H9 (cell line): ENCODE measurements at regions not wholly inside any gene's neighbourhood (a gene's known extent, or its start where the extent isn't known, plus 50 kb on each side); places are given as distances from the start of the nearest gene placed in this dataset.

ENCODE experiments used
- DNase-seq: peaks from one replicate; pipeline ENCODE4 v3.0.0-alpha.2; 2017
- H2AFZ ChIP-seq: one replicate; pipeline ENCODE4 v1.6.1; 2013; ENCODE audit warnings: mild to moderate bottlenecking, low read length, control low read depth, moderate library complexity
- H2AK5ac ChIP-seq: 2 replicates; pipeline ENCODE4 v1.6.1; 2013; ENCODE audit warnings: low read length, control low read depth, mixed read lengths; ENCODE audit not compliant: insufficient read length
- H2BK120ac ChIP-seq: one replicate; pipeline ENCODE4 v1.6.1; 2013; ENCODE audit warnings: low read depth, mild to moderate bottlenecking, low read length, control low read depth, inconsistent platforms; ENCODE audit not compliant: poor library complexity, severe bottlenecking
- H2BK12ac ChIP-seq: 2 replicates; pipeline ENCODE4 v1.6.1; 2013; ENCODE audit warnings: low read length, control low read depth, mixed read lengths, low read depth; ENCODE audit not compliant: insufficient read length
- H2BK15ac ChIP-seq: 2 replicates; pipeline ENCODE4 v1.6.1; 2013; ENCODE audit warnings: low read depth, low read length, control low read depth
- H2BK20ac ChIP-seq: one replicate; pipeline ENCODE4 v1.6.1; 2013; ENCODE audit warnings: low read depth, mild to moderate bottlenecking, low read length, control low read depth, inconsistent platforms; ENCODE audit not compliant: poor library complexity, severe bottlenecking
- H2BK5ac ChIP-seq: 2 replicates; pipeline ENCODE4 v1.6.1; 2013; ENCODE audit warnings: low read length, control low read depth, mixed read lengths; ENCODE audit not compliant: insufficient read length
- H3K14ac ChIP-seq: 2 replicates; pipeline ENCODE4 v1.6.1; 2013; ENCODE audit warnings: low read length, control low read depth; ENCODE audit not compliant: insufficient read depth
- H3K18ac ChIP-seq: 2 replicates; pipeline ENCODE4 v1.6.1; 2013; ENCODE audit warnings: low read depth, mild to moderate bottlenecking, mixed read lengths, low read length, control low read depth; ENCODE audit not compliant: insufficient read length
- H3K23ac ChIP-seq: 2 replicates; pipeline ENCODE4 v1.6.1; 2013; ENCODE audit warnings: low read length, control low read depth, mixed read lengths, low read depth; ENCODE audit not compliant: insufficient read length
- H3K23me2 ChIP-seq: 2 replicates; pipeline ENCODE4 v1.6.1; 2013; ENCODE audit warnings: low read depth, mild to moderate bottlenecking, mixed read lengths, low read length, control low read depth; ENCODE audit not compliant: insufficient read length, poor library complexity, severe bottlenecking
- H3K27ac ChIP-seq: 2 replicates; pipeline ENCODE4 v1.5.1; 2013; ENCODE audit warnings: low read length, control low read depth, mixed read lengths, low read depth; ENCODE audit not compliant: insufficient read length
- H3K27me3 ChIP-seq: 2 replicates; pipeline ENCODE4 v1.6.1; 2013; ENCODE audit warnings: low read length, control low read depth, inconsistent platforms; ENCODE audit not compliant: insufficient read depth
- H3K4ac ChIP-seq: 2 replicates; pipeline ENCODE4 v1.6.1; 2013; ENCODE audit warnings: low read depth, mild to moderate bottlenecking, control low read depth, inconsistent platforms, low read length, moderate library complexity
- H3K4me1 ChIP-seq: 2 replicates; pipeline ENCODE4 v1.6.1; 2013; ENCODE audit warnings: low read length, control low read depth, inconsistent platforms; ENCODE audit not compliant: insufficient read depth
- H3K4me2 ChIP-seq: 2 replicates; pipeline ENCODE4 v1.6.1; 2013; ENCODE audit warnings: low read length, control low read depth, mixed read lengths; ENCODE audit not compliant: insufficient read length, insufficient read depth
- H3K56ac ChIP-seq: 2 replicates; pipeline ENCODE4 v1.6.1; 2013; ENCODE audit warnings: low read depth, mild to moderate bottlenecking, mixed read lengths, low read length, control low read depth; ENCODE audit not compliant: insufficient read length
- H3K79me1 ChIP-seq: 2 replicates; pipeline ENCODE4 v1.6.1; 2013; ENCODE audit warnings: low read depth, mild to moderate bottlenecking, moderate library complexity, low read length, control low read depth, inconsistent platforms; ENCODE audit not compliant: insufficient read depth, poor library complexity, severe bottlenecking
- H3K79me2 ChIP-seq: 2 replicates; pipeline ENCODE4 v1.6.1; 2013; ENCODE audit warnings: low read length, control low read depth, inconsistent platforms; ENCODE audit not compliant: insufficient read depth
- H3K9ac ChIP-seq: 2 replicates; pipeline ENCODE4 v1.6.1; 2013; ENCODE audit warnings: low read length, control low read depth, mixed read lengths; ENCODE audit not compliant: insufficient read length; ENCODE audit errors: extremely low read depth
- H3K9me3 ChIP-seq: one replicate; pipeline ENCODE4 v1.6.1; 2013; ENCODE audit warnings: low read depth, low read length, inconsistent platforms; ENCODE audit not compliant: control insufficient read depth
- H3T11ph ChIP-seq: one replicate; pipeline ENCODE4 v1.6.1; 2013; ENCODE audit warnings: mild to moderate bottlenecking, low read length, control low read depth, inconsistent platforms
- H4K20me1 ChIP-seq: one replicate; pipeline ENCODE4 v1.6.1; 2013; ENCODE audit not compliant: control insufficient read depth, insufficient read length, insufficient read depth
- H4K5ac ChIP-seq: 2 replicates; pipeline ENCODE4 v1.6.1; 2013; ENCODE audit warnings: low read depth, mild to moderate bottlenecking, mixed read lengths, low read length, control low read depth; ENCODE audit not compliant: insufficient read length
- H4K8ac ChIP-seq: replicated peaks from 2 replicates; pipeline ENCODE4 v1.6.1; 2013; ENCODE audit warnings: low read length, control low read depth, mixed read lengths, low read depth; ENCODE audit not compliant: insufficient read length
- H4K91ac ChIP-seq: 2 replicates; pipeline ENCODE4 v1.6.1; 2013; ENCODE audit warnings: low read depth, mild to moderate bottlenecking, moderate library complexity, mixed read lengths, low read length, control low read depth; ENCODE audit not compliant: insufficient read length
- H3K27ac Mint-ChIP-seq, 3 experiments: 2 replicates in 2 of 3; 3 replicates in 1 of 3; pipeline ENCODE4 v1.8.0; 2020 to 2021; ENCODE audit warnings: mixed read lengths in 3 of 3, mild to moderate bottlenecking in 1 of 3, moderate library complexity in 1 of 3
- H3K27me3 Mint-ChIP-seq: 2 replicates; pipeline ENCODE4 v1.8.0; 2021; ENCODE audit warnings: low read depth, mild to moderate bottlenecking, moderate library complexity, mixed read lengths
- H3K36me3 Mint-ChIP-seq, 3 experiments: 2 replicates in 2 of 3; 3 replicates in 1 of 3; pipeline ENCODE4 v1.8.0; 2020 to 2021; ENCODE audit warnings: low read depth in 3 of 3, mixed read lengths in 3 of 3; ENCODE audit not compliant: insufficient read depth in 1 of 3
- H3K4me1 Mint-ChIP-seq, 2 experiments: 2 replicates each; pipeline ENCODE4 v1.8.0; 2020; ENCODE audit warnings: mixed read lengths in 2 of 2
- H3K4me3 Mint-ChIP-seq, 2 experiments: 2 replicates in 1 of 2; 3 replicates in 1 of 2; pipeline ENCODE4 v1.8.0; 2020 to 2021; ENCODE audit warnings: mild to moderate bottlenecking in 2 of 2, mixed read lengths in 2 of 2, moderate library complexity in 1 of 2
- H3K9me3 Mint-ChIP-seq, 2 experiments: 2 replicates in 1 of 2; 3 replicates in 1 of 2; pipeline ENCODE4 v1.8.0; 2020; ENCODE audit warnings: mild to moderate bottlenecking in 2 of 2, mixed read lengths in 2 of 2, moderate library complexity in 1 of 2
- TF ChIP-seq, protein P1 (sequence below): fragments of 200-600 bp; sonication (generic); conservative IDR thresholded peaks from 3 replicates; pipeline ENCODE4 v1.8.0; 2021; ENCODE audit warnings: antibody characterized with exemption, mild to moderate bottlenecking

DNA sequence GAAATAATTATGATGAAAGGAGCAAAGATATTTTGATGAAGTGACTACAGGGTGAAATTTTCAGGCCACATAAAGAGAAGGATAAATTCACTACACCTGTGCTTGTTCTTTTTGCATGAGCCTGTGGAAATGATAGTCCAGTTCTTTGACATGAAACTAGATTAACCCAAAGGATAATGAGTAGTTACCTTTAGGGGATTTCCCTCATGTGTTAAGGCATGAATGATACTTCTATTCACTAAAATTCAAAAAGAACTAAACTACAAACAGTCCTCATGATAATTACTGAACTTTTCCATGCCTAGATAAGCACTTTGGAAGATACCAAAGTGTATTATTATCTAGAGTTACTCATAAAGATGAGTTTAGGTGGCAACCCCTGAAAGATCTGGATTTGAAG lies 244.3 kb downstream of the PTPRC start:
- Histone ChIP-seq H3K27ac (no peak overlapping the region), H4K20me1 (no peaks in the 10 kb centered on the region), H3K79me2 (no peaks in the 10 kb centered on the region), H3K18ac (no peak overlapping the region), H3K23me2 (no peaks in the 10 kb centered on the region), H3K9ac (no peak overlapping the region), H2BK5ac (no peak overlapping the region), H4K8ac (no peak overlapping the region), H3K9me3 (no peaks in the 10 kb centered on the region), H4K5ac (no peak overlapping the region), H3T11ph (no peak overlapping the region), H2AK5ac (no peak overlapping the region), H3K14ac (no peak overlapping the region), H2BK12ac (no peak overlapping the region), H3K4me2 (no peak overlapping the region), H2BK15ac (no peak overlapping the region), H2BK20ac (no peak overlapping the region), H3K4me1 (no peaks in the 10 kb centered on the region), H3K4ac (no peak overlapping the region), H2BK120ac (no peak overlapping the region), H4K91ac (no peak overlapping the region), H2AFZ (no peak overlapping the region), H3K23ac (no peak overlapping the region), H3K56ac (no peak overlapping the region), H3K79me1 (no peaks in the 10 kb centered on the region), H3K27me3 (no peaks in the 10 kb centered on the region)
- Mint-ChIP-seq H3K27ac (no peak overlapping the region), H3K36me3 (no peaks in the 10 kb centered on the region), H3K9me3 (no peaks in the 10 kb centered on the region), H3K4me1 (no peaks in the 10 kb centered on the region), H3K4me3 (no peak overlapping the region), H3K27me3 (no peaks in the 10 kb centered on the region)
- no peak for DNase-seq
- TF ChIP-seq, protein P1, sequence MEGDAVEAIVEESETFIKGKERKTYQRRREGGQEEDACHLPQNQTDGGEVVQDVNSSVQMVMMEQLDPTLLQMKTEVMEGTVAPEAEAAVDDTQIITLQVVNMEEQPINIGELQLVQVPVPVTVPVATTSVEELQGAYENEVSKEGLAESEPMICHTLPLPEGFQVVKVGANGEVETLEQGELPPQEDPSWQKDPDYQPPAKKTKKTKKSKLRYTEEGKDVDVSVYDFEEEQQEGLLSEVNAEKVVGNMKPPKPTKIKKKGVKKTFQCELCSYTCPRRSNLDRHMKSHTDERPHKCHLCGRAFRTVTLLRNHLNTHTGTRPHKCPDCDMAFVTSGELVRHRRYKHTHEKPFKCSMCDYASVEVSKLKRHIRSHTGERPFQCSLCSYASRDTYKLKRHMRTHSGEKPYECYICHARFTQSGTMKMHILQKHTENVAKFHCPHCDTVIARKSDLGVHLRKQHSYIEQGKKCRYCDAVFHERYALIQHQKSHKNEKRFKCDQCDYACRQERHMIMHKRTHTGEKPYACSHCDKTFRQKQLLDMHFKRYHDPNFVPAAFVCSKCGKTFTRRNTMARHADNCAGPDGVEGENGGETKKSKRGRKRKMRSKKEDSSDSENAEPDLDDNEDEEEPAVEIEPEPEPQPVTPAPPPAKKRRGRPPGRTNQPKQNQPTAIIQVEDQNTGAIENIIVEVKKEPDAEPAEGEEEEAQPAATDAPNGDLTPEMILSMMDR: no peak
